ENCODE measurements at regions not wholly inside any gene's neighbourhood (a gene's known extent, or its start where the extent isn't known, plus 50 kb on each side); places are given as distances from the start of the nearest gene placed in this dataset.
"Not testable (repeated sequence)": the region's sequence is repeated elsewhere in the genome, so short reads cannot be mapped to it uniquely, and the experiment has no call there.

DNA sequence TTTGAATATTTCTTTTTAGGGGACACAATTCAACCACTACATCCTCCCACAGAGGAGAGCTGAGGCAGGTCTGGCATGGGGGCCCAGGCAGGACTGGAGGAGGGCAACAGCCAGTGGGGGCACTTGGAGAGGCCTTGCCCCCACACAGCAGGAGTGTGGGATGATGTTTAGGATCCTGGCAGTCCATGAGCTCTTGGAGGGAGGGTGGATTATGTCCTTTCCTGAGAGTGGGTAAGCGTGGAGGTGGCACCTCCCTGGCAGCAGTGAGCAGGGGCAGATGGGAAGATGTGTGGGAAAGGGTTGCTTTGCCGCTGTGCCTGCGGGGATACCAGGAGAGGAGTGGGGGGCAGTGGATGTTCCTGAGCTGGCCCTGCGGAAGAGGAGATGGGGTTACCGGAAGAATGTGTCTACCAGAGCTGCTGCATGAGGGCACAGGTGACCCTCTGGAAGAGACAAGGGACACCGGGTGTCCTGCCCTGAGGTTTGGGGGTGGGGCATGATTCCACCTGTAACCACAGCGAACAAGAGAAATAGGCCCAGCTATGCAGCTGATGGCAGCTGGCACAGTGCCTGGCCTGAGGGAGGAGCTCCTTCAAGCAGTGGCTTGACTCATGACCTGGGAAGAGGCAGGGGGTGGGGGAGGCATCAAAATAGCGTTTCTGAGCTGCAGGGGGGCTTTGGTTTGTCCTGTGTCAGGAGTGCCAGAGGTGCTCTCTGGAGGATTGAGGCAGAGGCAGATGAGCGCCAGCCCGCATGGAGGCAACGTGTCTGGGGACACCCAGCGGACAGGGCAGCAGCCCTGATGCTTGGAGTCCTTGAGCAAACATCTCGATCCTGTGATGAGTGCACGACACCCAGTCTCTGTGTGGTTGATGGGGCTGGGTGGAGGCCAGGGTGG is 123.9 kb upstream of the TMPRSS2 start:
- no peak for DNase-seq

DNA sequence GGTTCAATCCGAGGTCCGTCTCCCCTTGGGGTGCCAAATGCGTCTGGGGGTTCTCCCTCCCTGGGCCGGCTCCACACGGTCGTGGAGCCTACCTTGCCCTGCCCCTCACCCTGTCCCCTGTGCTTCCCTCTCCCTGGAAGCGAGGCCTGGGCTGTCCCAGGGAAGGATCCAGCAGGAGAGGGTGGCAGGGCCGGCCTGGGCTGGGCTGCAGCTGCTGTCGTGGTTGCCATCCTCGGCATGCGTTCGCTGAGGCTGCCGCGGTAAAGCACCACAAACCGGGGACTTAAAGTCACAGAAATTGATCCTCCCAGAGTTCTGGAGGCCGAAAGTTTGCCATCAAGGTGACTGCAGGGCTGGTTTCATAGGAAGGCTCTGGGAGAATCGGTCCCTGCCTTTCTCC is 123.0 kb upstream of the TMPRSS2 start:
- no peak for DNase-seq

DNA sequence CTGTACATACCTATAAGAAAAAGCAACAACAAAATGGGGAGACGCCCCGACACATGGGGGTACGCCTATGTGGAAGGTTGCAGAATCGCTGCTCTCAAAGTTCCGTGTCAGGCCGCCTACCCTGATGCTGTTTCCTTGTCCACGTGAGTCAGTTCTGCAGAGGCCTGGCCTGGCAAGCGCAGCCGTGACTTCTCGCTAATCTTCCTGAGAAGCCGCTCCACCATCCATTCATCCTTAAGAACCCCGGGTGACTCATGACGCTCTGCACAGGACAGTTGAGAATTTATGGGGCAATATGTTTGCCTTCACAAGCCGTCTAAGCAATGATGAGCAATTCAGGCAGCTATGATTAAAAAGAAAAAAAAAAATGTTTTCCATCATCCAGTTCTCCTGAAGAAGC is 122.3 kb upstream of the TMPRSS2 start:
- no peak for DNase-seq

DNA sequence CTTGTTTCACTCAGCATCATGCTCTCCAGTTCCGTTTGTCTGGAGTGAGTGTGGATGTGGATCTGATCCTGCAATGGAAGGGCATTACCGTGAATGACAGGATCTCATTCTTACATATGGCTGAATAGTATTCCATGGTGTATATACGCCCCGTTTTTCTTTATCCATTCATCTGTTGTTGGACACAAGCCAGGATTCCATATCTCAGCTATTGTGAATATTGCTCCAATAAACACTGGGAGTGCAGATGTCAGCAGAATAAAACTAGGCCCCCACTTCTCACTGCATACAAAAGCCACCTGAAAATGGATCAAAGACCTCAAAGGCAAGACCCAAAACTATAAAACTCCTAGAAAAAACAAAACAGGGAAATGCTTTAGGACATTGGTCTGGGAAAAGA is 120.3 kb upstream of the TMPRSS2 start:
- no peak for DNase-seq

DNA sequence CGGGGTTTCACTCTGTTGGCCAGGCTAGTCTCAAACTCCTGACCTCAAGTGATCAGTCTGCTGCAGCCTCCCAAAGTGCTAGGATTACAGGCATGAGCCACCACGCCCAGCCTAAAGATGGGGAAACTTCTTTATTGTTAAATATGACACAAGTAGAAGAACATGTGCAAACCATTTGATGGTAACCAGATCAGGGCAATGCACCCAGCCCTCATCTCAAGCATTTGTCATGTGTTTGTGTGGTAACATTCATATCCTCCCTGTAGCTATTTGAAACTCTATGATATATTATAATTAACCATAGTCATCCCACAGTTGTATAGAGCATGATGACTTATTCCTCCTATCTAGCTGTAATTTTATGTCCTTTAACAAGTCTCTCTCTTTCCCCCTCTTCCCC is 119.5 kb upstream of the TMPRSS2 start:
- peak; percentile 4 for DNase-seq

DNA sequence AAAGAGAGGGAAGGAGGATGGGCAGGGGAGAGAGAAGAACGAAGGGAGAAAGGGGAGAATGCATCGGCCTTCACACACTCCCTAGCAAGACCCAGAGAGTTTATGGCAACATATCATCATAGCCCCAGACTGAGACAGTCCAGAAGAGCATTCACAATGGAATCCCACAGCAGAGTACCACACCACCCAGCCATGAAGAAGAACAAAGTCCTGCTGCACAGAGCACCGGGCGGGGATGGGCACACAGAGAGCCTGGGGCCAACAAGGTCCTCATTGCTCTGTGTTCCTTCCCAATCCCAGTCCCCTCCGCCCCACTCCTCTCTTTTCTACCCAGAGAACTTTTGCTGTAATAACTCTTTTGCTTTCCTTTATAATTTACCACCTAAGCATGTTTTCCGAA is 118.1 kb upstream of the TMPRSS2 start:
- DNase-seq = no peak

DNA sequence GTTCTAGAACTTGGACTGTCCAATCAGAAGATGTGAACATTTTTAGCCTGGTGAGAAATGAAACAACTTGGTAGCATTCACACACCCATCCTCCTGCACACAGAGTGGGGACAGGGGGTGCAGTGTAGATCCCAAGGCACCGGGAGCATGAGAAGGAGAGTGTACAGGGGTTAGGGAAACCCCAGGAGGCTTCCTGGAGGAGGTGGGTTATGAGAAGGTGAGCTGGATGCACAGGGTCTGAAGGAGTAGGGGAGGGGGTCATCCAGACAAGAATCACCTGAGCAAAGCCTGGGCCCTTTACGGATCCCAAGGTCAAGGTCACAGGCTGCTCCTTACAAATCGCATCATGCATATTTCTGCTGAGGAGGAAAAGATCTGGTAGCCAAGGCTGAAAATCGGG is 117.5 kb upstream of the TMPRSS2 start:
- peak; percentile 10 for DNase-seq

DNA sequence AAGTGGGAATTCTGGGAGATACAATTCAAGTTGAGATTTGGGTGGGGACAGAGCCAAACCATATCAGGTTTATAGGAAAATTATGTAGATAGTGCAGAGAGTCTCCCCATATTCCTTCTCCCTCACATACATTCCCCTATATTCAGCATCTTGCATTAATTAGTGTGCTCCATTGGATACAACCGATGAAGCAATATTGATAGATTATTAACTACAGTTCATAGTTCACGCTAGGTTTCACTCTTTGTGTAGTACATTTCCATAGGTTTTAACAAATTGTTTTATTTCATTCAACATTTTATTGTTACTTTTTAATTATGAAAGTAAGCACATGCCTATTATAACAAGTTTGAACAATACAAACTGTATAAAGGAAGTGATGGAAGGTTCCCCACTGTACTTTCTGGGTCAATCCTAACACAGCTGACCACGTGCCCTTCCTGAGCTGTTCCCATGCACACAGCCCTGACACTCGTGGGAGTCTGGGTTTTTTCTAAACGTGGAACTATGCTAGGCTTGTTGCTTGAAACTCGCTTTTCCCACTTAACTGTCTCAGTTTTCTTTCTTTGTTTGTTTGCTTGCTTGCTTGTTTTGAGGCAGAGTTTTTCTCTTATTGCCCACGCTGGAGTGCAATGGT is 116.8 kb upstream of the TMPRSS2 start:
- DNase-seq = peak; percentile 13

DNA sequence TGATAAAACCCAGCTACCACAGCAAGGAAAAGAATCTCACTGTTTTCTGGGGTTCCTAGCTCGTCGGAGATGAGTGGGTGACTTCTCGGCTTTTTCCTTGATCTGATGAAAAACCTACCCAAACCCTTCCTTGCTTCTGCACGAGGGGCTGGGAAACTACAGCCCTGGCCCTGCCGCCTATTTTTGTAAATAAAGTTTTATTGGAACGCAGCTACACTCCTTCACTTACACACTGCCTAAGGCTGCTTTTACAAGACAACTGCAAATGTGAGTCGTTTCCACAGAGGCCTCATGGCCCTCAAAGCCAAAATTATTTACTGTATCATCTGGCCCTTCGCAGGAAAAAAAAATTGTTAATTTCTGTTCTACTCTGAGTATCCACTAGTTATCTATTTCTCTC is 116.0 kb upstream of the TMPRSS2 start:
- no peak for DNase-seq

DNA sequence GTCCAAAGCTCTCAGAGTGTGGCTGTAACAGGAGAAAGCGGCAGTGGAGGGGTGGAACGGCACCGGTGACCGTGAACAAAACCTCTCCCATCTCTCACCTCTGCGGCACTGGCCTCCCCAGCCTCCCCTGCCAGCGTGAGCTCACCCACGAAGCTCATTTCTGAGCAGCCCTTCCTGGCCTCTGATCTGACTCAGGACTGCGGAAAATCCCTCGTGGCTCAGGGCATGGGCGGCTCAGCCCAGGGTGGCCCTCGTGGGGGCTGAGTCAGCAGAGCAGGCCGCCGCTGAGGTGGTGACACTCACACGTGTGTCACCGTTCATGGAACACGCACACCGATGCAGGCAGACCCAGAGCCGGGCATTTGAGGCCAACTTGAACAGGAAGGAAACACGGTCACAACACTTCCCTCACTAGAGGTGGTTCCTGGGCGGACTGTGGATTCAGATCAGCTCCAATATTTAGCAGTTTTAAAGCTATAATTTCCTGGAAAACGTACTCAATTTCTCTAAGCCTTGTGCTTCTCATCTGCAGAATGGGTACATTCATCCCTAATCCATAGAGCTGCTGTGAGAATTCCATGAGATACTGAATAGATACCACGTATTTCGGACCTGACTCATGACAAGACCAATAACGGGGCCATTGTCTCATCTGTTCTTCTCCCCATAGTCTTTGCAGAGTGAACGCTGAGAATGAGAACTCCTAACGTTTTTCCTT is 115.0 kb upstream of the TMPRSS2 start:
- peak; percentile 21 for DNase-seq

DNA sequence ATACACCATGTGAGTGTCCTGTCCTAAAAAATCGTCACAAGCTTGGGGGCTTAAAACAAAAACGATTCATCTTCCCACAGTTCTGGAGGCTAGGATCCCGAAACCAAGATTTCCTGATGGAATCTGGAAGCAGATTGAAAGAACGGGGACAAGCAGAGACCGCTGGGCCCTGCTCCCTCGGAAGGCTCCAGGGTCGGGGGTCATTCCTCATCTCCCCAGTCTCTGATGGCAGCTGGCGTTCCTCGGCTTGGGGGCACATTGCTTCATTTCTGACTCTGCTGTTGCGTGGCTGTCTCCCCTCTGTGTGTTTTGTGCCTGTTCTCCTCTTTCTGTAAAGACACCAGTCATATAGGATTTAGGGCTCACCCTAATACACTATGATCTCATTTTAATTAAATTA is 114.2 kb upstream of the TMPRSS2 start:
- peak; percentile 3 for DNase-seq

DNA sequence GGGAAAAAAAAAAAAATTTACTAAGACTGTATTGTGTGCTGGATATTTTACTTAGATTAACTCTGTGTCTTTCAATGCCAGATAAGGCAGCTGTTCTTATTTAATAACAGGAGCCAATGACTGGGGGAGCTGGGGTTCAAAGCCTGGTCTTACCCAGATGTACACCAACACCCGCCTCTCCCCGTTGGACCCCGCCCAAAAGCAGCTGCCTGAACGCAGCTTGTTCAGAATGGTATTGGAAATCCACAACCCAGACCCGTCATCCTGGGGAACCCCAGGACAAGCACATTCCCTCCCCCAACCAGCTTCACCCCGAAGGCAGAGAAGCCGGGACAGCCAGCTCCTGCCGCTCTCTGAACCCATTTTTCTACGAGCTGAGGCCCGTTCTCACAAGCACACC is 113.6 kb upstream of the TMPRSS2 start:
- peak; percentile 67 for DNase-seq

DNA sequence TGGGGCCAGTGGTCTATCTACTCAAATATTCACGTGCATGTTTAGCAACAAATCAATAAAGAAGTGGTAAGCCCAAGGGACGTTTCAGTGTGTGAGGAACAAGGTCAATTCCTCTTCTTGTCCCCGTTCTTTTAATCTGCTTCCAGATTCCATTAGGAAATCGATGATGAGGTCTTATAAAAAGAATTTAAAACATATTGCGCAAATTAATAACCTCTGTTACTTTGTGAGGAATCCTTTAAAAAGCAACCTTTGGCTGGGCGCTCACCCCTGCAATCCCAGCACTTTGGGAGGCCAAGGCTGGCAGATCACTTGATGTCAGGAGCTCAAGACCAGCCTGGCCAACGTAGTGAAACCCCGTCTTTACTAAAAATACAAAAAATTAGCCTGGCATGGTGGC is 113.0 kb upstream of the TMPRSS2 start:
- peak; percentile 15 for DNase-seq

DNA sequence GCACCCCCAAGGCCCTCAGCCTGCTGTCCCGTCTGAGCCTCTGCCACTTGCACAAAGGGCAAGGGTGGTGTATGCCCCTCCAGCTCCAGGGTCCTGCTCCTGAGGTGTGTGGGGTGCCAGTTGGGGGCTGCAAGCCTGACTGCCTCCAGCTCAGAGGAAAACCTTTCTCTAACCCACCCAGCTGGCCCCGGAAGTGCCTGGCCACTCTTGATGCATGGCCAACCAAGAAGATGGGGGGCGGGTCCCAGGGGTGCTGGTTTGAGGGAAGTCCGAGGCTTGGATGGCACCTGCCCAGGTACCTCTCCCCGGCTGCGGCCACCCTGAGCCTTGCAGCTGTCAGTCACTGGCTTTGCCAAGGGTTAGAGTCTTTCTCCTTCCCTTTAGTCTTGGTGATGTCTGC is 112.6 kb upstream of the TMPRSS2 start:
- no peak for DNase-seq

DNA sequence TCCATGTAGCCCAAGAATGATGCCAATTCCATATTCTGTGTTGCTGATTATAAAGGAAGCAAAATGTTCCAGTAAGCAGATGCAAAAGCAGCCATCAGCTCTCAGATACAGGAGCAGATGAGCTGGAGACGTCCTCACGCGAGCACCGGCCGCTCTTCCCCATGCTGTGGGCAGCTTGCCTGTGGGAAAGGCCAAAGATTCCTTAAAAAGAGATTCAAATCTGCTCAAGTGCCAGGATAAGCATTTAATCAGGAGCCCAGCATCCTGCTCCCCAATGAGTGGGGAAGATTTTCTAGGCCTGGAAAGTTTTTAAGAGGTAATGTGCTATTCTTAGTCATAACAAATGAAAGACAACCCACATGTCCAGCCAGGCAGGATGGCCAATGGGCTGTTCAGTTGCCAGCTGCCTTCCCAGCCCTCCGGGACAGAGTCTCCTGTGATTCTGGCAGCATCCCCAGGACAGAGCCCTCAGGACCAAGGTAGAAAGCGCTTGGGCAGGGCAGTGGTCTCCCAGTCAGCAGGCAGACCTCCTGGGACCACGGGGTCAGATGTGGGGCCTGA is 108.2 kb upstream of the TMPRSS2 start:
- peak; percentile 77 for DNase-seq

DNA sequence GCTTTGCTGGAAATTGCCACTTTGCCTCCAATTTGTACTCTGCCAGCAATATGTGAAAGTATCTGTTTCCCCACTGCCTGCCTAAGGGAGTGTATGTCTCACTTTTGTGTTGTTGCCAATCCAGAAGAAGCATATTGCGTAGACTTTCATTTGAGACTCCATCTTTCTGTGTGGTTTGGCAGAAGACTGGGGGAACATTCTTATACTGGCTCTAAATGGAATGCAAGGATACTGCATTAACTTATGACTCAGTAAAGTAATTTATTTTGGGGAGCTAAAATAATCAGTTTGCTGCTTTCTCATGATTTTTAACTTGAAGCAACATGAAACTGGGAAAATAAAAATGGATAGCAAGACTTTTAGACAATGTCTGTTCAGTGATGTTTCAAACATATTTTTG is 107.7 kb upstream of the TMPRSS2 start:
- DNase-seq = peak; percentile 54

DNA sequence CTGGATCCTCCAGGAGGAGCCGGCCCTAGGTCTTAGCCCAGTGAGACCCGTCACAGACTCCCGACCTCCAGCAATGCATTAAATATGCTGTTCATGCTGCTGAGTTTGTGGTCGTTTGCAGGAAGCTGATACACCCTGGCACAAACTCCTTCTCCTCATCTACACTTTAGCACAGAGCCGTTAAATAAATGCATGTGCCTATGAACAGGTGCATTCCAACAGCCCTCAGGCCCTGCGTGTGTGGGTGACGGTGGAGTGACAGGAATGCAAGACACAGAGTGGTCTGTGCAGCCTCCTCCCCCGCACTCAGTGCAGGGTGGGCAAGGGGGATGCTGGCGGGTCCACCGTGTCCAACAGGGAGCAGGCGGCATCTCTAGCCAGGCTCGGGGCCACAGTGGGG is 106.6 kb upstream of the TMPRSS2 start:
- no peak for DNase-seq

DNA sequence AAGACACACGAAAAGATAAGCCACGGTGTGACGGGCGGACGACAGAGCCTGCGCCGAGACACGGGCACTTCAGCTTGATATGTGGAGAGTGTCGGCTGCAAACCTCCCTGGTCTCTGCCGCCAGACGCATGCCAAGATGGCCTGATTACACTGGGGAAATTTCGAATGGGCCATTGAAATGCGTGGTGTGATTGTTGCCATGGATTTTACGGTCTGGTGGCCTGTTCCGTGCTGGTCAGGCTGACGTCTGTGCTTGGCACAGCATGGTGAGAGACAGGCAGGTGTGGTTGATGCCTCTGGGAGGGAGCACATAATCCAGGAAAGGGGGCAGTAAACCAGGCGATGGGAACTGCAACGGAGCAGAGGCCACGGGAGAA is 105.6 kb upstream of the TMPRSS2 start:
- DNase-seq = no peak

DNA sequence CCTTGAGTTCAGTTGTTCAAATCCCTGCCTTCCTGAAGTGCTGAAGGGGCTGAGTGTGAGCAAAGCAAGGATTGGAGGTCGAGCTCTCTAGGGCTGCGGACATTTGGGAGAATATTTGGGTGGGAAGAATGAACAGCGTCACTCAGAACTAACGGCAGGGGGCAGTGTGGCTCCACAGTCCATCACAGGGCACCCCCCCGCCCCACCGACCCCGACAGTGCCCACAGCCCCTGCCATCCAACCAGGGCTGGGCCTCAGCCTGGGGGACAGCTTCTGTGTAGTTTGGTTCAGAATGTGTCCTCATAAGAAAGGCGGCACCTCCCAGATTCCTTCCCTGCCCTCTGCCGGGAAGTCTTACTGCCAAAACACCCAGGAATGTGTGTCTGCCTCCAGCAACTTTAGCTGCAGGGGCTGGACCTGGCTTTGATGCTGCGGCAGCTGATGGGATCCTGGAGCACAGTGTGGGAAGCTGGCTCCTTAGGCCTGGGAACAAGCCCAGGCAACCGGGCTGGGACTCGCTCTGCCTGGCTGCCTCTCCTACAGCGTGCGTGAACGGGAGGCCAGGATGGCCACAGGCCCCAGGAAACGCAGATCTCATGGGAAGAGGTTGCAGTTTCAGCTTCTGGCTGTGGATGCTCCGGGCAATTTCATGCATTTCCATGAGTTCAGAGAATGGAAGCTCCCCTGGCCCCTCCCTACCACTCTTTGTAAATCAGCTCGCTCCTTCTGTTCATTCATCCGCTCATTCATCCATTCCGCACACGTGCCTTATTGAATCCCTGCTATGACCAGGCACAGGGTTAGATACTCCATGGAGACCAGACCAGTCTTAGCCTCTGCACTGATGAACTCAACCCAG is 104.9 kb upstream of the TMPRSS2 start:
- DNase-seq = peak; percentile 94

DNA sequence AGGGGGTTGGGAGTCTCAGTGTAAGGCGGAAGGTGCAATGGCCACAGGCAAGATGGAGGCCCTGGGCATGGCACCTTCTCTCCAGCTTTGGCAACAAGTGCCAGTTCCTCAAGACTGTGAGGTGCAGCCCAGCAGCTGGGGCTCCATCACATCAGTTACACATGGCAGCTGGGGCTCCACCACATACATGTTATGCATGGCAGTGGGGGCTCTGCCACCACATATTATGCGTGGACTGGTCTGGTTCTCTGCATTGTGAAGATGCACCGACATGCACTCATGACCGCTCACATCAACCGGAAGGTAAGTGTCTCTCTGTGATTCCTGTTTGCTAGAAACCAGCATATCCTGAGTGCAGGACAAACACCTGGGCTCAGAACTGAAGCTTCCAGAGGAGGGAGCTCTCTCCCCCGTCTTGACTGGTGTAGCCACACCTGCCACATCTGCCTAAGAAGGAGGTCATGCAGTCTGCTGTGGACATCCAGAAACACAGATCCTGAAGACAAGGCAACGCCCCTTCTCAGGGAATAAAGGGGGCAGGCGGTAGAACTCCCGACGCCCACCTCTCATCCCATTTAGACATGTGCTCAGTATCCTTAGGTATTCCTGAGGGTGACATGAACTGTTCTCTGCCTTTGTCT is 104.1 kb upstream of the TMPRSS2 start:
- DNase-seq = no peak

DNA sequence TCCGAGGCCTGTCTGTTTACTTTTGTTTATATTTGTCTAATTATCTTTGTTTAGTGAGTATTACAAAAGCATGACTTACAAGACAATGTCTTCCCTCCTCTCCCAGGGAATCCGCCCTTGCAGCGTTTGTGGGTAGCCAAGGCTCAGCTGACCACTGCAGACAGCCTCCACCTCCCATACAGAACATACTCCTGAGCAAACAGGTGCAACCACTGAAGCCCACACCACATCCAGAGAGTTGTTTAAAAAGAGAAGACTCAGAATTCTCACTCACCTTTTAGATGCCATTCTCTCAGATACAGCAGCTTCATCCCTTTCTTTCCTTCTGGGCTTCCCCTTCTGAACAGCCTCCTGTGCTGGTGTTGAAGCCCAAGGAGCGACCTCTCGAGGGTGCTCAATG is 103.5 kb upstream of the TMPRSS2 start:
- no peak for DNase-seq

DNA sequence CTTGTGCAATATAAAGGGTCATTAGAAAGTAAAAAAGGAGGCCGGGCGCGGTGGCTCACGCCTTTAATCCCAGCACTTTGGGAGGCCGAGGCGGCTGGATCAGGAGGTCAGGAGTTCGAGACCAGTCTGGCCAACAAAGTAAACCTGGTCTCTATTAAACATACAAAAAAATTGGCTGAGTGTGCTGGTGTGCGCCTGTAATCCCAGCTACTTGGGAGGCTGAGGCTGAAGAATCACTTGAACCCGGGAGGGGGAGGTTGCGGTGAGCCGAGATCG is 102.8 kb upstream of the TMPRSS2 start:
- DNase-seq = not testable (repeated sequence)
